ENCODE measurements at regions not wholly inside any gene's neighbourhood (a gene's known extent, or its start where the extent isn't known, plus 50 kb on each side); places are given as distances from the start of the nearest gene placed in this dataset.
"Not testable (repeated sequence)": the region's sequence is repeated elsewhere in the genome, so short reads cannot be mapped to it uniquely, and the experiment has no call there.

GRCh38 chr2:224174521-224174920 is 135.4 kb upstream of the SERPINE2 start:
- DNase-seq = no peak

- no peak for DNase-seq
Observed at GRCh38 chr2:224173933-224174332, 134.8 kb upstream of the SERPINE2 start.

- no peak for DNase-seq
Observed at GRCh38 chr2:224173210-224173609, 134.1 kb upstream of the SERPINE2 start.

GRCh38 chr2:224171226-224171625 is 132.1 kb upstream of the SERPINE2 start:
- DNase-seq = no peak

- DNase-seq = no peak
Observed at GRCh38 chr2:224169847-224170246, 130.8 kb upstream of the SERPINE2 start.

- not testable (repeated sequence) for DNase-seq
Observed at GRCh38 chr2:224167781-224168180, 128.7 kb upstream of the SERPINE2 start.

GRCh38 chr2:224166654-224167053 is 127.6 kb upstream of the SERPINE2 start:
- DNase-seq = no peak

GRCh38 chr2:224165901-224166319 is 126.8 kb upstream of the SERPINE2 start:
- no peak for DNase-seq

GRCh38 chr2:224163566-224164307 is 124.7 kb upstream of the SERPINE2 start:
- DNase-seq = no peak

- DNase-seq = no peak
Observed at GRCh38 chr2:224162122-224162521, 123.0 kb upstream of the SERPINE2 start.

- no peak for DNase-seq
Observed at GRCh38 chr2:224161712-224162111, 122.6 kb upstream of the SERPINE2 start.

- DNase-seq = no peak
Observed at GRCh38 chr2:224160917-224161316, 121.8 kb upstream of the SERPINE2 start.

GRCh38 chr2:224159345-224159928 is 120.4 kb upstream of the SERPINE2 start:
- no peak for DNase-seq

- no peak for DNase-seq
Observed at GRCh38 chr2:224158831-224159230, 119.7 kb upstream of the SERPINE2 start.

GRCh38 chr2:224158061-224158460 is 119.0 kb upstream of the SERPINE2 start:
- DNase-seq = no peak

- DNase-seq = no peak
Observed at GRCh38 chr2:224157655-224158054, 118.6 kb upstream of the SERPINE2 start.

- no peak for DNase-seq
Observed at GRCh38 chr2:224156436-224156835, 117.3 kb upstream of the SERPINE2 start.

- no peak for DNase-seq
Observed at GRCh38 chr2:224155896-224156295, 116.8 kb upstream of the SERPINE2 start.

- DNase-seq = no peak
Observed at GRCh38 chr2:224155371-224155770, 116.3 kb upstream of the SERPINE2 start.

- DNase-seq = no peak
Observed at GRCh38 chr2:224151680-224152310, 112.7 kb upstream of the SERPINE2 start.

- no peak for DNase-seq
Observed at GRCh38 chr2:224151161-224151560, 112.1 kb upstream of the SERPINE2 start.

- DNase-seq = not testable (repeated sequence)
Observed at GRCh38 chr2:224148058-224148457, 109.0 kb upstream of the SERPINE2 start.

GRCh38 chr2:224147174-224147573 is 108.1 kb upstream of the SERPINE2 start:
- no peak for DNase-seq
